H1 (cell line): ENCODE measurements at regions not wholly inside any gene's neighbourhood (a gene's known extent, or its start where the extent isn't known, plus 50 kb on each side); places are given as distances from the start of the nearest gene placed in this dataset.

Experiments used
- CTCF ChIA-PET: fragments of 300-600 bp; sonication (Branson Sonifier 250); formaldehyde crosslinking; loops from one replicate; lab custom pipeline; 2021; ENCODE audit not compliant: partially characterized antibody; lab: Charles Lee
- POLR2A ChIA-PET: fragments of 300-600 bp; sonication (Branson Sonifier 250); formaldehyde crosslinking; loops from one replicate; lab custom pipeline; 2021; ENCODE audit warnings: inconsistent platforms; ENCODE audit not compliant: partially characterized antibody; lab: Charles Lee
- DNase-seq, 2 experiments: peaks; one replicate each; pipeline versions ENCODE4 v3.0.0 to v3.0.0-alpha.2; 2010 to 2022; ENCODE audit warnings: low spot score in 2 of 2, low read depth in 1 of 2, mixed read lengths in 1 of 2
- FAIRE-seq: peaks from 2 replicates; lab custom pipeline; 2011; peaks lifted over from hg19 to GRCh38; lab: Jason Lieb, UNC
- H2AFZ ChIP-seq: 2 replicates; pipeline ENCODE4 v1.8.1; 2012; ENCODE audit warnings: low read length, inconsistent platforms
- H2AK5ac ChIP-seq: 2 replicates; pipeline ENCODE4 v1.6.1; 2013; ENCODE audit warnings: low read depth, low read length
- H2BK120ac ChIP-seq: replicated peaks from 2 replicates; pipeline ENCODE3; 2013; ENCODE audit warnings: low read depth, low read length, inconsistent platforms
- H2BK12ac ChIP-seq: 2 replicates; pipeline ENCODE4 v1.6.1; 2013; ENCODE audit warnings: low read depth, low read length
- H2BK15ac ChIP-seq: 2 replicates; pipeline ENCODE4 v1.6.1; 2013; ENCODE audit warnings: low read length
- H2BK20ac ChIP-seq: 2 replicates; pipeline ENCODE4 v1.6.1; 2013; ENCODE audit warnings: low read length
- H2BK5ac ChIP-seq: 2 replicates; pipeline ENCODE4 v1.6.1; 2013; ENCODE audit warnings: low read depth, low read length
- H3K14ac ChIP-seq: 2 replicates; pipeline ENCODE4 v1.6.1; 2013; ENCODE audit warnings: inconsistent platforms; ENCODE audit not compliant: insufficient read length
- H3K18ac ChIP-seq: 2 replicates; pipeline ENCODE4 v1.6.1; 2013; ENCODE audit warnings: low read length; ENCODE audit errors: extremely low read depth
- H3K23ac ChIP-seq: 2 replicates; pipeline ENCODE4 v1.6.1; 2013; ENCODE audit warnings: inconsistent platforms; ENCODE audit not compliant: insufficient read length
- H3K23me2 ChIP-seq: 2 replicates; pipeline ENCODE4 v1.6.1; 2013; ENCODE audit warnings: low read depth, low read length
- H3K27ac ChIP-seq: 2 replicates; pipeline ENCODE4 v1.6.1; 2011; ENCODE audit warnings: low read depth, low read length, inconsistent platforms
- H3K27me3 ChIP-seq, 4 experiments: replicated peaks in 1 of 4; 1 replicate in 1 of 4; 2 replicates in 3 of 4; pipeline versions ENCODE4 v1.6.1 to v1.8.1; 2011 to 2013; ENCODE audit warnings: low read length in 3 of 4, mild to moderate bottlenecking in 3 of 4, inconsistent platforms in 2 of 4, mixed read lengths in 2 of 4, moderate library complexity in 1 of 4; ENCODE audit not compliant: control insufficient read depth in 3 of 4, insufficient read depth in 3 of 4; ENCODE audit errors: extremely low read depth in 1 of 4
- H3K36me3 ChIP-seq, 4 experiments: 2 replicates each; pipeline versions ENCODE4 v1.6.1 to v1.8.1; 2011 to 2013; ENCODE audit warnings: mild to moderate bottlenecking in 4 of 4, low read length in 3 of 4, moderate library complexity in 2 of 4, control low read depth in 1 of 4, inconsistent platforms in 1 of 4; ENCODE audit not compliant: insufficient read depth in 4 of 4, control insufficient read depth in 2 of 4
- H3K4ac ChIP-seq: replicated peaks from 2 replicates; pipeline ENCODE3; 2013; ENCODE audit warnings: low read length, low read depth, mixed read lengths, inconsistent platforms; ENCODE audit not compliant: insufficient read length
- H3K4me1 ChIP-seq, 4 experiments: replicated peaks in 1 of 4; 1 replicate in 1 of 4; 2 replicates in 3 of 4; pipeline versions ENCODE4 v1.6.1 to v1.8.1; 2011 to 2013; ENCODE audit warnings: low read length in 3 of 4, inconsistent platforms in 2 of 4, mixed read lengths in 1 of 4; ENCODE audit not compliant: insufficient read depth in 4 of 4, control insufficient read depth in 3 of 4
- H3K4me2 ChIP-seq, 2 experiments: 2 replicates each; pipeline versions ENCODE4 v1.6.1 to v1.8.1; 2011 to 2013; ENCODE audit warnings: low read depth in 2 of 2, low read length in 2 of 2, control low read depth in 1 of 2, inconsistent platforms in 1 of 2, mild to moderate bottlenecking in 1 of 2; ENCODE audit not compliant: insufficient read depth in 1 of 2
- H3K4me3 ChIP-seq, 4 experiments: fragments of 200-600, 300-600 bp in 1 of 4; sonication (generic), shearing (Covaris generic), sonication (Bioruptor Twin) in 1 of 4; 2 replicates each; pipeline versions ENCODE4 v1.5.1 to v1.8.1; 2011 to 2016; ENCODE audit warnings: low read length in 4 of 4, low read depth in 3 of 4, control low read depth in 2 of 4, inconsistent platforms in 2 of 4, mild to moderate bottlenecking in 2 of 4, mixed read lengths in 1 of 4, moderate library complexity in 1 of 4; ENCODE audit not compliant: insufficient read depth in 2 of 4; ENCODE audit errors: extremely low read depth in 1 of 4
- H3K56ac ChIP-seq: replicated peaks from 2 replicates; pipeline ENCODE3; 2013; ENCODE audit warnings: low read depth, mild to moderate bottlenecking, mixed read lengths, low read length, inconsistent platforms; ENCODE audit not compliant: insufficient read length
- H3K79me1 ChIP-seq: 2 replicates; pipeline ENCODE4 v1.6.1; 2013; ENCODE audit warnings: low read depth, low read length, control low read depth
- H3K79me2 ChIP-seq, 2 experiments: 2 replicates each; pipeline versions ENCODE4 v1.6.1 to v1.8.1; 2012 to 2013; ENCODE audit warnings: low read length in 2 of 2, mild to moderate bottlenecking in 2 of 2, inconsistent platforms in 1 of 2; ENCODE audit not compliant: insufficient read depth in 2 of 2, control insufficient read depth in 1 of 2
- H3K9ac ChIP-seq, 4 experiments: replicated peaks in 1 of 4; 1 replicate in 1 of 4; 2 replicates in 3 of 4; pipeline versions ENCODE4 v1.6.1 to v1.8.1; 2011 to 2013; ENCODE audit warnings: low read depth in 3 of 4, low read length in 3 of 4, control low read depth in 2 of 4, mild to moderate bottlenecking in 2 of 4, moderate library complexity in 2 of 4, inconsistent platforms in 1 of 4; ENCODE audit errors: extremely low read depth in 1 of 4
- H3K9me3 ChIP-seq, 2 experiments: 2 replicates each; pipeline versions ENCODE4 v1.6.1 to v1.8.1; 2012 to 2013; ENCODE audit warnings: mild to moderate bottlenecking in 2 of 2, moderate library complexity in 2 of 2, control low read depth in 1 of 2, inconsistent platforms in 1 of 2, low read depth in 1 of 2, low read length in 1 of 2, mixed read lengths in 1 of 2; ENCODE audit not compliant: insufficient read depth in 2 of 2
- H4K20me1 ChIP-seq, 2 experiments: replicated peaks in 1 of 2; 2 replicates each; pipeline versions ENCODE3 to v1.8.1; 2011 to 2013; ENCODE audit warnings: inconsistent platforms in 2 of 2, low read length in 2 of 2, mild to moderate bottlenecking in 1 of 2; ENCODE audit not compliant: insufficient read depth in 2 of 2, control insufficient read depth in 1 of 2
- H4K5ac ChIP-seq: 2 replicates; pipeline ENCODE4 v1.6.1; 2013; ENCODE audit warnings: low read length, low read depth, mixed read lengths, inconsistent platforms; ENCODE audit not compliant: insufficient read length
- H4K8ac ChIP-seq: 2 replicates; pipeline ENCODE4 v1.8.0; 2013; ENCODE audit warnings: mild to moderate bottlenecking, moderate library complexity, low read length, inconsistent platforms; ENCODE audit not compliant: insufficient read depth; ENCODE audit errors: extremely low read depth
- H4K91ac ChIP-seq: replicated peaks from 2 replicates; pipeline ENCODE3; 2013; ENCODE audit warnings: low read length, mixed read lengths, inconsistent platforms; ENCODE audit not compliant: insufficient read length
- ATF2 ChIP-seq: IDR thresholded peaks from 2 replicates; pipeline ENCODE4 v1.6.1; 2012; ENCODE audit warnings: low read length, inconsistent platforms
- BRCA1 ChIP-seq: IDR thresholded peaks from 2 replicates; pipeline ENCODE4 v1.6.1; 2012; ENCODE audit warnings: low read depth, low read length, improper control_type of control experiment
- CHD2 ChIP-seq: IDR thresholded peaks from 2 replicates; pipeline ENCODE4 v1.6.1; 2012; ENCODE audit warnings: low read length, improper control_type of control experiment
- CREB1 ChIP-seq: IDR thresholded peaks from 2 replicates; pipeline ENCODE4 v1.6.1; 2012; ENCODE audit warnings: inconsistent platforms
- JUN ChIP-seq: IDR thresholded peaks from 2 replicates; pipeline ENCODE4 v1.6.1; 2011; ENCODE audit warnings: low read depth, mild to moderate bottlenecking, improper control_type of control experiment, low read length
- KDM1A ChIP-seq: fragments of 200-600, 300-600 bp; sonication (generic); IDR thresholded peaks from 2 replicates; pipeline ENCODE4 v1.7.1; 2016; ENCODE audit warnings: mild to moderate bottlenecking, low read length, borderline replicate concordance
- PHF8 ChIP-seq: fragments of 200-600 bp; sonication (generic); conservative IDR thresholded peaks from 2 replicates; pipeline ENCODE4 v1.7.1; 2012; ENCODE audit warnings: low read depth, mild to moderate bottlenecking, inconsistent platforms, low read length, moderate library complexity
- POLR2A ChIP-seq, 2 experiments: IDR thresholded peaks; 1 replicate in 1 of 2; 2 replicates in 1 of 2; pipeline ENCODE4 v1.6.1; 2011; ENCODE audit warnings: low read depth in 2 of 2, low read length in 2 of 2, mild to moderate bottlenecking in 2 of 2; ENCODE audit errors: control extremely low read depth in 1 of 2
- POLR2AphosphoS5 ChIP-seq: IDR thresholded peaks from 2 replicates; pipeline ENCODE4 v1.6.1; 2011; ENCODE audit warnings: low read depth, low read length
- TAF7 ChIP-seq: optimal IDR thresholded peaks from 2 replicates; pipeline ENCODE3; 2011; ENCODE audit warnings: low read depth, mild to moderate bottlenecking, inconsistent platforms, low read length, moderate library complexity, borderline replicate concordance
- TBP ChIP-seq: IDR thresholded peaks from 2 replicates; pipeline ENCODE4 v1.6.1; 2011; ENCODE audit warnings: low read depth, low read length, improper control_type of control experiment
- TEAD4 ChIP-seq: IDR thresholded peaks from 2 replicates; pipeline ENCODE4 v1.6.1; 2012; ENCODE audit warnings: low read depth, low read length, inconsistent platforms, mixed read lengths
- WGBS, 2 experiments: shearing (Covaris generic) in 1 of 2; methylation state at CpG; one replicate each; pipeline versions ENCODE4 v1.1.6 to v1.1.7; 2013 to 2015; ENCODE audit warnings: low lambda C conversion rate in 2 of 2, mixed read lengths in 2 of 2, inconsistent platforms in 1 of 2, low coverage in 1 of 2, missing lambda C conversion rate in 1 of 2; ENCODE audit not compliant: insufficient replicate concordance in 2 of 2, insufficient coverage in 1 of 2, insufficient read length in 1 of 2; ENCODE audit errors: extremely low coverage in 1 of 2, missing lambda C conversion rate in 1 of 2; 5-methylcytosine and 5-hydroxymethylcytosine counted together
- TF ChIP-seq, protein P1 (sequence below): IDR thresholded peaks from 2 replicates; pipeline ENCODE4 v1.6.1; 2012; ENCODE audit warnings: inconsistent platforms

- H3K18ac ChIP-seq: no peak overlapping the region
- H3K79me1 ChIP-seq: no peaks in the 10 kb centered on the region
- no peaks in the 10 kb centered on the region for H3K4me1 ChIP-seq
- DNase-seq (no peak), FAIRE-seq (no peak)
- H2BK20ac ChIP-seq: no peak overlapping the region
- no peaks in the 10 kb centered on the region for H3K9me3 ChIP-seq
- H2BK120ac ChIP-seq: no peak overlapping the region
- H3K4me3 ChIP-seq: no peak overlapping the region
- no peak overlapping the region for H3K14ac ChIP-seq
- no peak overlapping the region for H2AFZ ChIP-seq
- no peak overlapping the region for H4K91ac ChIP-seq
- H3K56ac ChIP-seq: no peak overlapping the region
- WGBS, 2 experiments: 83% methylated on average over 2 of the region's 2 CpGs; no CpG with 5 or more reads in 1 of the 2 experiments
- H4K8ac ChIP-seq: no peak overlapping the region
- H2AK5ac ChIP-seq: no peak overlapping the region
- H4K5ac ChIP-seq: no peak overlapping the region
- no peaks in the 10 kb centered on the region for H3K23me2 ChIP-seq
- no peaks in the 10 kb centered on the region for H3K27me3 ChIP-seq
- no peak overlapping the region for H2BK5ac ChIP-seq
- CTCF ChIA-PET: no interaction called here
- POLR2A ChIA-PET: no interaction called here
- H3K23ac ChIP-seq: no peak overlapping the region
- no peaks in the 10 kb centered on the region for H3K79me2 ChIP-seq
- no peak overlapping the region for H2BK12ac ChIP-seq
- H4K20me1 ChIP-seq: no peaks in the 10 kb centered on the region
- no peaks in the 10 kb centered on the region for H3K36me3 ChIP-seq
- no peak overlapping the region for H2BK15ac ChIP-seq
- no peak overlapping the region for H3K27ac ChIP-seq
- H3K4me2 ChIP-seq: no peak overlapping the region
- no peak overlapping the region for H3K4ac ChIP-seq
- H3K9ac ChIP-seq: no peak overlapping the region
- TF ChIP-seq CREB1: no peak
- TF ChIP-seq CHD2: no peak
- TF ChIP-seq PHF8: no peak
- no peak for TF ChIP-seq POLR2AphosphoS5
- no peak for TF ChIP-seq ATF2
- no peak for TF ChIP-seq TAF7
- no peak for TF ChIP-seq JUN
- no peak for TF ChIP-seq POLR2A (IDR thresholded peaks at IDR 0.05; ENCODE audit: control extremely low read depth in 1 of 2, low read depth in 2 of 2, low read length in 2 of 2)
- no peak for TF ChIP-seq KDM1A
- TF ChIP-seq, protein P1, sequence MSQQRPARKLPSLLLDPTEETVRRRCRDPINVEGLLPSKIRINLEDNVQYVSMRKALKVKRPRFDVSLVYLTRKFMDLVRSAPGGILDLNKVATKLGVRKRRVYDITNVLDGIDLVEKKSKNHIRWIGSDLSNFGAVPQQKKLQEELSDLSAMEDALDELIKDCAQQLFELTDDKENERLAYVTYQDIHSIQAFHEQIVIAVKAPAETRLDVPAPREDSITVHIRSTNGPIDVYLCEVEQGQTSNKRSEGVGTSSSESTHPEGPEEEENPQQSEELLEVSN: no peak
- TF ChIP-seq TBP: no peak
- TF ChIP-seq BRCA1: no peak
- no peak for TF ChIP-seq TEAD4
Observed at GRCh38 chrX:118904664-118905063, 69.8 kb upstream of the LONRF3 start.
